Nephron progenitor cell (in vitro differentiated cells): ENCODE measurements at regions not wholly inside any gene's neighbourhood (a gene's known extent, or its start where the extent isn't known, plus 50 kb on each side); places are given as distances from the start of the nearest gene placed in this dataset.
"Not testable (repeated sequence)": the region's sequence is repeated elsewhere in the genome, so short reads cannot be mapped to it uniquely, and the experiment has no call there.

ENCODE experiments used
- DNase-seq: peaks from one replicate; pipeline ENCODE4 v3.0.0; 2021
- H3K27ac Mint-ChIP-seq: 2 replicates; pipeline ENCODE4 v1.8.0; 2021; ENCODE audit warnings: mild to moderate bottlenecking, moderate library complexity, mixed read lengths
- H3K27me3 Mint-ChIP-seq: 2 replicates; pipeline ENCODE4 v1.8.0; 2021; ENCODE audit warnings: mild to moderate bottlenecking, low read depth, mixed read lengths; ENCODE audit not compliant: poor library complexity
- H3K36me3 Mint-ChIP-seq: 2 replicates; pipeline ENCODE4 v1.8.0; 2021; ENCODE audit warnings: low read depth, mixed read lengths
- H3K4me1 Mint-ChIP-seq: 2 replicates; pipeline ENCODE4 v1.8.0; 2021; ENCODE audit warnings: mixed read lengths
- H3K4me3 Mint-ChIP-seq: 2 replicates; pipeline ENCODE4 v1.8.0; 2021; ENCODE audit warnings: mild to moderate bottlenecking, moderate library complexity, mixed read lengths
- H3K9me3 Mint-ChIP-seq: 2 replicates; pipeline ENCODE4 v1.8.0; 2021; ENCODE audit warnings: mild to moderate bottlenecking, moderate library complexity, mixed read lengths
- TF ChIP-seq, protein P1 (sequence below): fragments of 200-600 bp; sonication (generic); IDR thresholded peaks from 2 replicates; pipeline ENCODE4 v1.5.0; 2021; ENCODE audit warnings: antibody characterized with exemption

DNA sequence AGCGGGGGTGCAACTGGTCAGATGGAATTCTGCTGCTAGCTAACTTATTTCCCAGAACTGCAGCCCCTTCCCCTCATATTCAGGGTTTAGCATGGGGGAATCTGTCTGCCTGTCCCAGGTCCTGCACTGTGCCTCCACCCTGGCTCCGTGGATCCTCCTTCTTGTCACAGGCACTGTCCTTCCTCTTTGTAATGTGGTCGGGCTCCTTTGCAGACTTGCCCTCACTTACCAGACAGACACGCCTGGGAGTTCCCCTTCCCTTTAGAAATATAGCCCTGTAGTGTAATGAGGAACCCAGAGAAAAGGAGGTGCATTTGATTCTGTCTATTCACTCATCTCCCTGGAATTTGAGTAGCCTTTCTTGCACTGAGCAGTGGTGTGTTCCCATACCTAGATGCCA lies 108.7 kb downstream of the TRIM43 start:
- H3K9me3 Mint-ChIP-seq, result peaks cover 61% of the 10 kb centered on the region
- peak overlapping the region; percentile 37 for H3K27ac Mint-ChIP-seq
- no peak overlapping the region for H3K4me3 Mint-ChIP-seq
- H3K36me3 Mint-ChIP-seq, result peaks cover 5% of the 10 kb centered on the region
- peaks cover 20% of the 10 kb centered on the region for H3K4me1 Mint-ChIP-seq
- no peak for DNase-seq
- peaks cover 14% of the 10 kb centered on the region for H3K27me3 Mint-ChIP-seq
- TF ChIP-seq, protein P1, sequence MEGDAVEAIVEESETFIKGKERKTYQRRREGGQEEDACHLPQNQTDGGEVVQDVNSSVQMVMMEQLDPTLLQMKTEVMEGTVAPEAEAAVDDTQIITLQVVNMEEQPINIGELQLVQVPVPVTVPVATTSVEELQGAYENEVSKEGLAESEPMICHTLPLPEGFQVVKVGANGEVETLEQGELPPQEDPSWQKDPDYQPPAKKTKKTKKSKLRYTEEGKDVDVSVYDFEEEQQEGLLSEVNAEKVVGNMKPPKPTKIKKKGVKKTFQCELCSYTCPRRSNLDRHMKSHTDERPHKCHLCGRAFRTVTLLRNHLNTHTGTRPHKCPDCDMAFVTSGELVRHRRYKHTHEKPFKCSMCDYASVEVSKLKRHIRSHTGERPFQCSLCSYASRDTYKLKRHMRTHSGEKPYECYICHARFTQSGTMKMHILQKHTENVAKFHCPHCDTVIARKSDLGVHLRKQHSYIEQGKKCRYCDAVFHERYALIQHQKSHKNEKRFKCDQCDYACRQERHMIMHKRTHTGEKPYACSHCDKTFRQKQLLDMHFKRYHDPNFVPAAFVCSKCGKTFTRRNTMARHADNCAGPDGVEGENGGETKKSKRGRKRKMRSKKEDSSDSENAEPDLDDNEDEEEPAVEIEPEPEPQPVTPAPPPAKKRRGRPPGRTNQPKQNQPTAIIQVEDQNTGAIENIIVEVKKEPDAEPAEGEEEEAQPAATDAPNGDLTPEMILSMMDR, result no peak

DNA sequence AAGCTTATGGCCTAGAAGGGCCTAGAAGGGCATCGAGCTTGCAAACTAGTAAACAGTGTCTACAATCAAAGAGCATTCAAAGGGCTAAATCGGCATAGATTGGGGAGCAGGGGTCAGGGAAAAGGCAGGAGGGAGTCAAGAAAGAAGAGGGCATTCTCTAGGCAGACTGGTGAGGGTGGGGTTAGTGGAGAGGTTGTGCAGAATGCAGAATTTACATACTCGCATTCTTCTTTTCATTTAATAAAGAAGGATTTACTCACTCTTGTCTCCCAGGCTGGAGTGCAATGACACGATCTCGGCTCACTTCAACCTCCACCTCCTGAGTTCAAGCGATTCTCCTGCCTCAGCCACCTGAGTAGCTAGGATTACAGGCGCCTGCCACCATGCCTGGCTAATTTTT lies 110.7 kb downstream of the TRIM43 start:
- H3K27ac Mint-ChIP-seq, result no peak overlapping the region
- peaks cover 12% of the 10 kb centered on the region for H3K27me3 Mint-ChIP-seq
- H3K4me1 Mint-ChIP-seq, result peaks cover 20% of the 10 kb centered on the region
- DNase-seq, result no peak
- TF ChIP-seq, protein P1, result no peak
- peaks cover 47% of the 10 kb centered on the region for H3K9me3 Mint-ChIP-seq
- H3K4me3 Mint-ChIP-seq, result no peak overlapping the region
- no peaks in the 10 kb centered on the region for H3K36me3 Mint-ChIP-seq

DNA sequence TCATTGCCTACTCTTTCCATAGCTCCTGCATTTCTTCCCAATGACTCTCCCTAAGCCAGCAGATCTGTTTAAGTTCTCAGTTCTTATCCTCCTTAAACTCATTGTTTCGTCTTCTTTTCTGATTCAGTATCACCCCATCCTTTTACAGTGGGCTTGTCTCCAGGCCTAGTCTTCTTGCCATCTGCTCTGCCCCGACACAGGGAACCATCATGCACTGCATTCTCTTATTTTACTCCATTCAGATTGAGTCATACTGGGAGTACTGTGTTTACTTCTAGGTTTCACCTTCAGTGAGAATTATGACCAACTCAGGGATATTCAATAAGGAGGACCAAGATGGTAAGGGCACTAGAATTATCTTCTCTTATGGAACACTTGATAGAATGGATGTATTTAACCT lies 115.4 kb downstream of the TRIM43 start:
- not testable (repeated sequence) for H3K27ac Mint-ChIP-seq, DNase-seq, H3K27me3 Mint-ChIP-seq, H3K4me1 Mint-ChIP-seq, H3K4me3 Mint-ChIP-seq
- Mint-ChIP-seq H3K9me3 (peaks cover 56% of the 10 kb centered on the region), H3K36me3 (peaks cover 18% of the 10 kb centered on the region)

DNA sequence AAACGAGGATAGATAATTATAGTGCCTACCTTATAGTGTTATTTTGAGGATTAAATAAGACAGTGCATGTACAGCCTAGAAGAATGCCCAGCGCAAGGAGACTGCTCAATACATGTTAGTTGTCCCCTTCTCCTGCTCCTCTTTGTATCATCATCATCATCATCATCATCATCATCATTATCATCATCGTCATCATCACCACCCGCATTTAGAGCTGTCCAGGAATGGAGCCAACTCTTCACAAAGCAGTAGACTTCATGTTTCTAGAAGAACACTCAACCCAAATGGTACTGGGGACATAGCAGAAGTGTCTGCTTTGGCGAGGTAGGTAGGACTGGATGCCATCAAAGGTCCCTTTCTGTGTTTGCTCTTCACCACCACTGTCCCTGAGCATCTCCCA lies 116.0 kb downstream of the TRIM43 start:
- Mint-ChIP-seq H3K9me3 (peaks cover 59% of the 10 kb centered on the region), H3K4me3 (no peak overlapping the region)

DNA sequence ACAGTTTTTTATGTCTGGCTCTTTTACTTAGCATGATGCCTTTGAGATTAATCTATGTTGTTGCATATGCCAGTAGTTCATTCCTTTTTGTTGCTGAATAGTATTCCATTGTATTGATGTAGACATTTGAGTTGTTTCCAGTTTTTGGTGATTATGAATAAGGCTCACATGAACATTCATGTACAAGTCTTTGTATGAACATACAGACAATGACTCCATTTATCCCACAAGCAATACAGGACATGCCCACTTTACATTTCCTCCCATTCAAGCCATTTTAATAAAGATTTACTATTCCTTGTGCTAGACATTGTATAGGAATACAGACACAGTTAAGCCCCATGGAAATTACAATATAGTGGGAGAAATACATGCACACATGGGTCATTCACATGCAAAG lies 118.0 kb downstream of the TRIM43 start:
- no peak overlapping the region for H3K27ac Mint-ChIP-seq
- peaks cover 48% of the 10 kb centered on the region for H3K9me3 Mint-ChIP-seq
- no peak overlapping the region for H3K4me3 Mint-ChIP-seq
- H3K27me3 Mint-ChIP-seq, result no peaks in the 10 kb centered on the region
- peaks cover 22% of the 10 kb centered on the region for H3K36me3 Mint-ChIP-seq
- no peak for DNase-seq
- TF ChIP-seq, protein P1, result no peak
- peaks cover 32% of the 10 kb centered on the region for H3K4me1 Mint-ChIP-seq

More for the DNA sequence above, 116.0 kb downstream of the TRIM43 start:
- TF ChIP-seq, protein P1, result no peak
- Mint-ChIP-seq H3K4me1 (peaks cover 13% of the 10 kb centered on the region), H3K36me3 (peaks cover 22% of the 10 kb centered on the region), H3K27me3 (no peaks in the 10 kb centered on the region), H3K27ac (no peak overlapping the region)
- no peak for DNase-seq

DNA sequence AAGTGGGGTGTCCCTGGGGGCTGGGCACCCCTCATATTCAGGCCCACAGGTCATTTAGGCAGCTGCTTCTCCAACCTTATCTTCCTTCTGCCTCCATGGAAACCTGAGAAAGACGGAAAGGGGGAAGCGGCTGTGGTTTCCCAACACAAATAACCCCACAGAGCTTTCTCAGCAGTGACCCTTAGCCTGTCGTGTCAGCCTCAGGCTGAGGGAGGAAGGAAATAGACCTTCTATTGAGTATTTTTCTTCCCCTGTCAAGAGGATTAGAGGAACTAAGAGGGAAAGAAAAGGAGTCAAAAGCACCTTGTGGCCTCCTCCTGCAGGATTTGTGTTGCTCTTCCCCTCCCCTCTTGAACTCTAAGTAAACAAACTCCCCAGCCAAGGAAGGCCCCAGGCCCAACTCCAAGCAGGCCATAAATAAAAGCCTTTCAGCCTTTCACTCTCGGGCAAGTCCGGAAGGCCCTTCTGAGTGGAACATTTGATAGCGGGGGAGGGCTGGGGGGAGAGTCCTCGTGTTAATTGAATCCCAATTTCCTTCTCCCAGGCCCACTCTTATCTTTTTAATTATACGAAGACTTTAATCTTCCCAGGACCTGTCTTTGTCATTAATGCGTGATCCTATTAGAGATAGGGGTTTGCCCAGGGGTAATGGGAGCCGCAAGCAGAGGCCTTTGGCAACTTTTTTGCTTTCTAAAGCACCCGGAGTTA lies 121.8 kb downstream of the TRIM43 start:
- peaks cover 52% of the 10 kb centered on the region for H3K9me3 Mint-ChIP-seq
- peaks cover 43% of the 10 kb centered on the region for H3K4me1 Mint-ChIP-seq
- peaks cover 18% of the 10 kb centered on the region for H3K36me3 Mint-ChIP-seq
- not testable (repeated sequence) for H3K27me3 Mint-ChIP-seq, H3K4me3 Mint-ChIP-seq
- peak overlapping the region; percentile 95 for H3K27ac Mint-ChIP-seq
- peak; percentile 48 for DNase-seq

DNA sequence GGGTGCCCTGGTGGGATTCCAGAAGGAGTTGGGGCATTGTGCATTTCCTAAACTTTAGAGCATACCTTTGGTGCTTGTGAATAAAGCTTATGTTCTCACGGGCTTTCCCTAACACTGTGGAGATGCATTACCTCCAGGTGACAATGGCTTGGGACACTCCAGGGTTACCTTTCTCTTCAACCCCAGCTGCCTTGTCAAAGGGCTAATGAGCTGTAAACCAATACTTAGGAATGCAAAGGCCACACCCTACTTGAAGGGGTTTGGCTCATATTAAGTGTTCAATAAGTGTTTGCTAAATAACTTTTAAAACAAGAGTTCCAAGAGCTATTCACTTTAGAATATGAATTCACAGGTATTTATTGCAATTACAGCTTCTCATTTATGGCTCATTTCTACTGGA lies 122.6 kb downstream of the TRIM43 start:
- not testable (repeated sequence) for DNase-seq, H3K4me3 Mint-ChIP-seq, H3K27me3 Mint-ChIP-seq
- H3K9me3 Mint-ChIP-seq, result peaks cover 47% of the 10 kb centered on the region
- H3K27ac Mint-ChIP-seq, result peak overlapping the region; percentile 69
- peaks cover 11% of the 10 kb centered on the region for H3K36me3 Mint-ChIP-seq
- H3K4me1 Mint-ChIP-seq, result peaks cover 43% of the 10 kb centered on the region
